ENCODE measurements at regions not wholly inside any gene's neighbourhood (a gene's known extent, or its start where the extent isn't known, plus 50 kb on each side); places are given as distances from the start of the nearest gene placed in this dataset.

GRCh38 chr13:26943748-26944147 lies 183.2 kb upstream of the GPR12 start:
- ATAC-seq, result no peak
- no peak for TF ChIP-seq TOX (CRISPR knock-in tag; IDR thresholded peaks at IDR 0.05; ENCODE audit: borderline replicate concordance)

GRCh38 chr13:26942184-26942583 lies 181.6 kb upstream of the GPR12 start:
- no peak for TF ChIP-seq TCF4 (CRISPR knock-in tag; IDR thresholded peaks at IDR 0.05; ENCODE audit: borderline replicate concordance)
- no peak for TF ChIP-seq ZNF8 (CRISPR knock-in tag; IDR thresholded peaks at IDR 0.05)
- no peak for TF ChIP-seq ZNF70 (CRISPR knock-in tag; IDR thresholded peaks at IDR 0.05)
- no peak for TF ChIP-seq CSDC2 (CRISPR knock-in tag; IDR thresholded peaks at IDR 0.05)
- ATAC-seq, result no peak; the same call in 2 of the 3 replicates

DNA sequence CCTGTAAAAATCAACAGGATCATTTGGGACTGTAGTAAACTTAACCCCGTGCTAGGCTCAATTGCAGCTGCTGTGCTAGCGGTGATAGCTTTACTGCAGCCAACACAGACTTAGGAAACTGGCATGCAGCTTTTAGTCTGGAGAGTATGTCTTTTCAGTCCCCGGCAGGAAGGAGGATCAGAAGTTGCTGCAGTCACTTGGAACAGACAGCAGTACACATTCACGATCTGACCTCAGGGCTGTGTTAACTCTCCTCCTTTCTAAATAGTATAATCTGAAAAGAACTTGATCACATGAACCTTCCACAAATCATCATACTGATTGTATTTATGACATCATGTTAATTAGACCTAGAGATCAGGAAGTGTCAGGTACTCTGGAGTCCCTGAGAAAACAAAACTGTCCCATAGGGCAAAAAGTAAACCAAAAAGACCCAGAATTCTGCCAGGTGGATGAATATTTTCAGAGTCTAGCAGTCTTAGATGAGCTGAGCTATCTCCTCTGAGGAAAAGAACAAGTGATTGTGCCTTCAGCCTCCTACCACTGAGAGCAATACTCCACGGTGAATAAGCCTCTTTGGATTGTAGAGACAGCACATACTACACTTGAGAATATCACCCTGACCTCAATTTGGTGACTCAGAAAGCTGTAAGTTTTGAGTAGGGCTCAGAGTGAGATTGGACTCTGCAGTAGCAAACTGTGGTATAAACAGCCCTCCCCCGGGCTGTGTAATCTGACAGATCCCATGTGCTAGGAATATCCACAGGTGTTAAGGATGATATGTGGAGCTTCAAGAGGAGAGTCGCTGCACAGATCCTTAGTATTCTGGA lies 181.0 kb upstream of the GPR12 start:
- ATAC-seq, result peak; percentile 77
- TF ChIP-seq ZC3H10 (CRISPR knock-in tag; IDR thresholded peaks at IDR 0.05), result no peak
- no peak for TF ChIP-seq CSDC2 (CRISPR knock-in tag; IDR thresholded peaks at IDR 0.05)
- no peak for TF ChIP-seq ZNF565 (CRISPR knock-in tag; conservative IDR thresholded peaks at IDR 0.05; ENCODE audit: low read depth)
- TF ChIP-seq, protein P1, sequence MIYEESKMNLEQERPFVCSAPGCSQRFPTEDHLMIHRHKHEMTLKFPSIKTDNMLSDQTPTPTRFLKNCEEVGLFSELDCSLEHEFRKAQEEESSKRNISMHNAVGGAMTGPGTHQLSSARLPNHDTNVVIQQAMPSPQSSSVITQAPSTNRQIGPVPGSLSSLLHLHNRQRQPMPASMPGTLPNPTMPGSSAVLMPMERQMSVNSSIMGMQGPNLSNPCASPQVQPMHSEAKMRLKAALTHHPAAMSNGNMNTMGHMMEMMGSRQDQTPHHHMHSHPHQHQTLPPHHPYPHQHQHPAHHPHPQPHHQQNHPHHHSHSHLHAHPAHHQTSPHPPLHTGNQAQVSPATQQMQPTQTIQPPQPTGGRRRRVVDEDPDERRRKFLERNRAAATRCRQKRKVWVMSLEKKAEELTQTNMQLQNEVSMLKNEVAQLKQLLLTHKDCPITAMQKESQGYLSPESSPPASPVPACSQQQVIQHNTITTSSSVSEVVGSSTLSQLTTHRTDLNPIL (CRISPR knock-in tag; IDR thresholded peaks at IDR 0.05; ENCODE audit: low read depth), result no peak
- TF ChIP-seq ESRRG (CRISPR knock-in tag; IDR thresholded peaks at IDR 0.05), result no peak
- TF ChIP-seq ARNTL (CRISPR knock-in tag; IDR thresholded peaks at IDR 0.05; ENCODE audit: borderline replicate concordance, low read depth), result no peak
- TF ChIP-seq SNAI2 (CRISPR knock-in tag; IDR thresholded peaks at IDR 0.05), result no peak
- TF ChIP-seq, protein P2, sequence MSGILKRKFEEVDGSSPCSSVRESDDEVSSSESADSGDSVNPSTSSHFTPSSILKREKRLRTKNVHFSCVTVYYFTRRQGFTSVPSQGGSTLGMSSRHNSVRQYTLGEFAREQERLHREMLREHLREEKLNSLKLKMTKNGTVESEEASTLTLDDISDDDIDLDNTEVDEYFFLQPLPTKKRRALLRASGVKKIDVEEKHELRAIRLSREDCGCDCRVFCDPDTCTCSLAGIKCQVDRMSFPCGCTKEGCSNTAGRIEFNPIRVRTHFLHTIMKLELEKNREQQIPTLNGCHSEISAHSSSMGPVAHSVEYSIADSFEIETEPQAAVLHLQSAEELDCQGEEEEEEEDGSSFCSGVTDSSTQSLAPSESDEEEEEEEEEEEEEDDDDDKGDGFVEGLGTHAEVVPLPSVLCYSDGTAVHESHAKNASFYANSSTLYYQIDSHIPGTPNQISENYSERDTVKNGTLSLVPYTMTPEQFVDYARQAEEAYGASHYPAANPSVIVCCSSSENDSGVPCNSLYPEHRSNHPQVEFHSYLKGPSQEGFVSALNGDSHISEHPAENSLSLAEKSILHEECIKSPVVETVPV (CRISPR knock-in tag; IDR thresholded peaks at IDR 0.05), result no peak
- TF ChIP-seq GLIS3 (CRISPR knock-in tag; IDR thresholded peaks at IDR 0.05), result no peak
- no peak for TF ChIP-seq OSR1 (CRISPR knock-in tag; IDR thresholded peaks at IDR 0.05)
- no peak for TF ChIP-seq ZFP3 (CRISPR knock-in tag; IDR thresholded peaks at IDR 0.05)
- TF ChIP-seq ISL1 (CRISPR knock-in tag; IDR thresholded peaks at IDR 0.05), result no peak

GRCh38 chr13:26934096-26934495 lies 173.5 kb upstream of the GPR12 start:
- ATAC-seq, result no peak
- no peak for TF ChIP-seq PPARA (CRISPR knock-in tag; IDR thresholded peaks at IDR 0.05; ENCODE audit: borderline replicate concordance)
- TF ChIP-seq, protein P3, sequence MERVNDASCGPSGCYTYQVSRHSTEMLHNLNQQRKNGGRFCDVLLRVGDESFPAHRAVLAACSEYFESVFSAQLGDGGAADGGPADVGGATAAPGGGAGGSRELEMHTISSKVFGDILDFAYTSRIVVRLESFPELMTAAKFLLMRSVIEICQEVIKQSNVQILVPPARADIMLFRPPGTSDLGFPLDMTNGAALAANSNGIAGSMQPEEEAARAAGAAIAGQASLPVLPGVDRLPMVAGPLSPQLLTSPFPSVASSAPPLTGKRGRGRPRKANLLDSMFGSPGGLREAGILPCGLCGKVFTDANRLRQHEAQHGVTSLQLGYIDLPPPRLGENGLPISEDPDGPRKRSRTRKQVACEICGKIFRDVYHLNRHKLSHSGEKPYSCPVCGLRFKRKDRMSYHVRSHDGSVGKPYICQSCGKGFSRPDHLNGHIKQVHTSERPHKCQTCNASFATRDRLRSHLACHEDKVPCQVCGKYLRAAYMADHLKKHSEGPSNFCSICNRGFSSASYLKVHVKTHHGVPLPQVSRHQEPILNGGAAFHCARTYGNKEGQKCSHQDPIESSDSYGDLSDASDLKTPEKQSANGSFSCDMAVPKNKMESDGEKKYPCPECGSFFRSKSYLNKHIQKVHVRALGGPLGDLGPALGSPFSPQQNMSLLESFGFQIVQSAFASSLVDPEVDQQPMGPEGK (CRISPR knock-in tag; IDR thresholded peaks at IDR 0.05; ENCODE audit: borderline replicate concordance), result no peak
- no peak for TF ChIP-seq ISL1 (CRISPR knock-in tag; IDR thresholded peaks at IDR 0.05)
- TF ChIP-seq ZC3H10 (CRISPR knock-in tag; IDR thresholded peaks at IDR 0.05), result no peak
- no peak for TF ChIP-seq TOX (CRISPR knock-in tag; IDR thresholded peaks at IDR 0.05; ENCODE audit: borderline replicate concordance)
- TF ChIP-seq, protein P4, sequence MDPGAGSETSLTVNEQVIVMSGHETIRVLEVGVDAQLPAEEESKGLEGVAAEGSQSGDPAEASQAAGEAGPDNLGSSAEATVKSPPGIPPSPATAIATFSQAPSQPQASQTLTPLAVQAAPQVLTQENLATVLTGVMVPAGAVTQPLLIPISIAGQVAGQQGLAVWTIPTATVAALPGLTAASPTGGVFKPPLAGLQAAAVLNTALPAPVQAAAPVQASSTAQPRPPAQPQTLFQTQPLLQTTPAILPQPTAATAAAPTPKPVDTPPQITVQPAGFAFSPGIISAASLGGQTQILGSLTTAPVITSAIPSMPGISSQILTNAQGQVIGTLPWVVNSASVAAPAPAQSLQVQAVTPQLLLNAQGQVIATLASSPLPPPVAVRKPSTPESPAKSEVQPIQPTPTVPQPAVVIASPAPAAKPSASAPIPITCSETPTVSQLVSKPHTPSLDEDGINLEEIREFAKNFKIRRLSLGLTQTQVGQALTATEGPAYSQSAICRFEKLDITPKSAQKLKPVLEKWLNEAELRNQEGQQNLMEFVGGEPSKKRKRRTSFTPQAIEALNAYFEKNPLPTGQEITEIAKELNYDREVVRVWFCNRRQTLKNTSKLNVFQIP (CRISPR knock-in tag; IDR thresholded peaks at IDR 0.05; ENCODE audit: borderline replicate concordance, low read depth), result no peak
- TF ChIP-seq, protein P2 (CRISPR knock-in tag; IDR thresholded peaks at IDR 0.05), result no peak
- TF ChIP-seq, protein P1 (CRISPR knock-in tag; IDR thresholded peaks at IDR 0.05; ENCODE audit: low read depth), result no peak
- no peak for TF ChIP-seq OSR1 (CRISPR knock-in tag; IDR thresholded peaks at IDR 0.05)
- TF ChIP-seq GLIS3 (CRISPR knock-in tag; IDR thresholded peaks at IDR 0.05), result no peak
- TF ChIP-seq TCF4 (CRISPR knock-in tag; IDR thresholded peaks at IDR 0.05; ENCODE audit: borderline replicate concordance), result no peak
- TF ChIP-seq ZNF8 (CRISPR knock-in tag; IDR thresholded peaks at IDR 0.05), result no peak
- TF ChIP-seq ARNTL (CRISPR knock-in tag; IDR thresholded peaks at IDR 0.05; ENCODE audit: borderline replicate concordance, low read depth), result no peak
- no peak for TF ChIP-seq BACH2 (CRISPR knock-in tag; IDR thresholded peaks at IDR 0.05; ENCODE audit: borderline replicate concordance)
- no peak for TF ChIP-seq CSDC2 (CRISPR knock-in tag; IDR thresholded peaks at IDR 0.05)
- no peak for TF ChIP-seq RARB (CRISPR knock-in tag; IDR thresholded peaks at IDR 0.05)
- TF ChIP-seq SNAI2 (CRISPR knock-in tag; IDR thresholded peaks at IDR 0.05), result no peak
- no peak for TF ChIP-seq TSHZ2 (CRISPR knock-in tag; IDR thresholded peaks at IDR 0.05)

All from SK-N-SH treated with all-trans-retinoic acid at 6 μM for 48 hours (cell line).